Activated naive CD4-positive, alpha-beta T cell treated with anti-CD3 and anti-CD28 coated beads, Interleukin-2, amount 50 U/mL, for 72 hours (primary cell): ENCODE measurements at regions not wholly inside any gene's neighbourhood (a gene's known extent, or its start where the extent isn't known, plus 50 kb on each side); places are given as distances from the start of the nearest gene placed in this dataset.
"Not testable (repeated sequence)": the region's sequence is repeated elsewhere in the genome, so short reads cannot be mapped to it uniquely, and the experiment has no call there.

Experiments
- ATAC-seq, 2 donors: fragments of 150-1000 bp; cut with Tn5 transposase; 2 replicates each; pipeline ENCODE4 v1.10.0; 2021; ENCODE audit warnings: mild to moderate bottlenecking in 2 of 2, moderate library complexity in 2 of 2
- DNase-seq, 2 donors: peaks; one replicate each; pipeline ENCODE4 v3.0.0; 2021 to 2022; ENCODE audit warnings: low spot score in 2 of 2
- H3K27ac Mint-ChIP-seq, 2 donors: one replicate each; pipeline ENCODE4 v1.8.0; 2022; ENCODE audit warnings: mild to moderate bottlenecking in 2 of 2, mixed read lengths in 2 of 2
- H3K36me3 Mint-ChIP-seq, 2 donors: one replicate each; pipeline ENCODE4 v1.8.0; 2022; ENCODE audit warnings: mixed read lengths in 2 of 2
- H3K9me3 Mint-ChIP-seq, 2 donors: one replicate each; pipeline ENCODE4 v1.8.0; 2022; ENCODE audit warnings: mixed read lengths in 2 of 2

GRCh38 chr11:129750343-129751292 is 65.0 kb upstream of the TMEM45B start:
- Mint-ChIP-seq H3K9me3 (no peaks in the 10 kb centered on the region), H3K27ac (no peak overlapping the region), H3K36me3 (no peaks in the 10 kb centered on the region)
- peak; percentile 80 to 84 for DNase-seq
- peak; percentile 91 to 94 for ATAC-seq

- ATAC-seq (no peak), DNase-seq (no peak)
- H3K27ac Mint-ChIP-seq: no peak overlapping the region
- H3K9me3 Mint-ChIP-seq: no peaks in the 10 kb centered on the region
- H3K36me3 Mint-ChIP-seq: no peaks in the 10 kb centered on the region
These were observed 64.1 kb upstream of the TMEM45B start for GRCh38 chr11:129751511-129751910.

- not testable (repeated sequence) for H3K36me3 Mint-ChIP-seq, ATAC-seq, H3K9me3 Mint-ChIP-seq, DNase-seq
- peak overlapping the region in 1 of 2 donors; percentile 48 for H3K27ac Mint-ChIP-seq
These were observed 52.1 kb upstream of the TMEM45B start for GRCh38 chr11:129763569-129763968.

- not testable (repeated sequence) for H3K27ac Mint-ChIP-seq, H3K36me3 Mint-ChIP-seq, ATAC-seq, DNase-seq, H3K9me3 Mint-ChIP-seq
These were observed 51.4 kb upstream of the TMEM45B start for GRCh38 chr11:129764204-129764603.
